SIG-M5 (cell line): ENCODE measurements at regions not wholly inside any gene's neighbourhood (a gene's known extent, or its start where the extent isn't known, plus 50 kb on each side); places are given as distances from the start of the nearest gene placed in this dataset.
"Not testable (repeated sequence)": the region's sequence is repeated elsewhere in the genome, so short reads cannot be mapped to it uniquely, and the experiment has no call there.

ENCODE experiments used
- DNase-seq: peaks from one replicate; lab custom pipeline; 2025; lab: John Stamatoyannopoulos, UW

DNA sequence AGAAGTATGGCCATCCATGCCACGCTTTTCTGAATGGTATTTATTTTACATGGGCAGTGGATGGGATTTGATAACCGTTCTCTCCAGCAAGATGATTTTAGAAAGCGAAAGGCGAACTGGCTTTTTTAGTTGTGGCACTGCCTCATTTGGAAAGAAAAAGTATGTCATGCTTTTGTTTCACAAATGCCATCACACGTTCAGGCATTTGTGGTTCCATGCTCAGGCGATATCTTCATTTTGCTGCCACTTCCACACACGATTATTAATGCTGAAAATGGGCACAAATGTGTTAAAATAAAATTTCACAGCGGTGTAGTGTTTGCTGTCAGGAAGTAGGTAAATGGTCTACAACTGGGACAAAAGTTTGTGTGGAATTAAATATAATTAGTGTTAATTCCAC lies 328.1 kb downstream of the BCL2L11 start:
- not testable (repeated sequence) for DNase-seq

DNA sequence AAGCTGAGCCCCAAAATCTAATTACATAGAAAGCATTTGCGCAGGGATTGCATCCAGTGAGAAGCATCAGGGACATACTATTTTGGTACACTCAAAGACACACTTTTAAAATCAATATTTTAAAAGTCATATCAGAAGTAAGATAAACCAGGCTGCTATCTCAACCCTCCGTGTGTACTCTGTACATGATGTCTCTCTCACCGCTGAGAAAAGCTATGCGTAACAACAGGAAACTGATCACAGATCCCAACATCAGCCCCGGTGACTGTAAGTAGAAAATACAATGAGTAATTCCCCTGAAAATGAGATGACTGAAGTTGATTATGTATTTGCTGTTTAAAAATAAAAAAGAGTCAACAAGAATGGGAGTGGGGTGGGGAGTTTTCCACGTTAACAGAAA lies 329.8 kb downstream of the BCL2L11 start:
- not testable (repeated sequence) for DNase-seq

GRCh38 chr2:111451692-111452199 lies 331.0 kb downstream of the BCL2L11 start:
- not testable (repeated sequence) for DNase-seq

DNA sequence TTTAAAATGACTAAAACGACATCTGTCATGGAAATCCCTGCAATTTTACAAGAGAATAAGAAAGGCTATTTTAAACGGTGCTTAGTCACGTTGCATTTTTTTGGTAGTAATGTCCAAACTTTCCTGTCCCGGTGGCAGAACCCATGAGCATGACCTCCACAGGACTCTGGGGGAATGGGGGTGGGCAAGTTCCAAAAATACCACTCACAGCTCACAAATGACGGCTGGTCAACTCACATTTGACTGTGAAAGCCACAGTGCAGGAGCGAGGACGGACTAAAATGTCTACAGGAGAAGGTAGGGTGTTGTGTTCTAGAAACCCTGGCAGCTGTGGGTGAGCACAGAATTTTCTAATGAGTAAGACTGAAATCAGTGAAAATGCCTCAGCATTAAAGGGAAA lies 331.5 kb downstream of the BCL2L11 start:
- not testable (repeated sequence) for DNase-seq

DNA sequence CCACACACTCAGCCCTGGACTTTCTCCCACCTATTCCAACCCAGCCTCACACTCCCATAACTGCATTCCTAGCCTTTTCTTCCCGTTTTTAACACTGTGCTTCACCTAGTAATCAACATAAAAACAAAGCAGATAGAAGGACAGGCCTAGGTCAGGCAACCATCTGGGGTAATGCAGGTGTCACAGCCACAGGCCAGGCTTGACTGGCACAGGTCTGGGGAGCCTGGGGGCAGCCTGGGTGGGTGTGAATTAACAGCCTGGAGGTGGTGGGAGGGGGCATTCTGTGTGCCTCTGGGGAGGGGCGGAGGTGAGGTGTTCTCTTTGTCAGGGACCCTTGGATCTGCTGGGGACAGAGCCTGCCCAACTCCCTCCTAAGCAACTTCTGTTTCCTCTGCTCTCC lies 332.6 kb downstream of the BCL2L11 start:
- not testable (repeated sequence) for DNase-seq

DNA sequence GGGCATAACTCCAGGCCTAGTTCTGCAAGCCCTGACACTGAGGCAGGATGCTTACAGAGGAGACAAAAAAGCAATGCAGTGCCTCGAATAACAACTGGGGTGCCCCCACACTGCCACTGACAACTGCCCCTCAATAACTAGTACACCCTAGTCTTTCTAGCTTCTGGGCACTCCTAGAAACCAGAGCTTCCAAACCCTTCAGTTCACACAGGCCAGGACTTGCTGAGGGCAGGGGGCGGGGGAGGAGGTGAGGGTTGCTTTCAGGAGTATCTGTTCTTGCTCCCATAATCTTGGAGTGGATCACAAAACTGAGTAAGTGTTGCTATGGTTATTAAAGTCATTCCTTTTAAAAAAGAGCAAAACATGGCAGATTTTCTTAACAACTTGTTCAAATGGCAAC lies 333.1 kb downstream of the BCL2L11 start:
- DNase-seq = not testable (repeated sequence)

GRCh38 chr2:111454404-111454803 lies 333.7 kb downstream of the BCL2L11 start:
- not testable (repeated sequence) for DNase-seq

DNA sequence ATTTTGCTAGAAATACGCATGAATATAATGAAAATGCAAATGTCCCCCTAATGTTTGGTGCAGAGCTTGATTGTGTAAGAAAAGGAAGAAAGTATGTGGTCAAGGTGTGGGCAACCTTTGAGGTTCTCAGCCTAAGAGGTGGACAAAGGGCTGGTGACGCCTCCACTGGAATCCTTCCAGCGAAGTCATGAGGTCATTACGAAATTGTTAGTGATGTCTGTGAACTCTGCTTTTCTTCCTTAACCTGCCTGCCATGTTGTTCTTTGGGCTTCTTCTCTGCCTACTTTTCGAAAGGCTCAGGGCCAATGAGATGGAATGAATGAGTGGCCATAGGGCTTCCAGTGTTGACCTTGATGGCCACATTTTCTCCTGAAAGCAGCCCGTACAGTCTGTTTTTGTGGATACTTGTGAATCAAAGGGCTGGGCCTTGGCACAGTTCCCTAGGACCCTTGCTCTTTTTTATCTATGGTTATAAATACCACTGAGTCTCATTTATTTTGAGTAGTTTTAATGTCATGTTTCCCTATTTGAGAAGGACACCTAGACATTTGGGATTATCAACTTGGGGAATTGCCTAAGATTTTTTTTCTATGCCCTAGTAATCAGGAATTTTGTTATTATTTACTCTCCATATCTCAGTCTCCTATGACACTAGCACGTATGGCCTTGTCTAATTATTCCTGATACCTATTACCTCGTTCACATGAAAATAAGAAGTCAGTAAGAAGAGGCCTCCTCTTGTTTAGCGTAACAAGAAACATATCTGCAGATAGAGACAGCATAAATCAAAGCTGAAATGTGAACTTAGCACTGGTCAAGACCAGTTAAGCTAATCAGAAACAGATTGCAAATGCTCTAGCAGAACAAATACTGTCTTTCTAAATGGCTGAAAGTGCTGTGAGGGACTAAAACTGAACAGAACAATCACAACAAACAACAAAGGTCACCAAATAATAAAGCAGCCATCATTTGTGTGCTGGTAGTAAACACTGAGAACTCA lies 334.6 kb downstream of the BCL2L11 start:
- DNase-seq = not testable (repeated sequence)

GRCh38 chr2:111457191-111457590 lies 336.5 kb downstream of the BCL2L11 start:
- DNase-seq = not testable (repeated sequence)

- not testable (repeated sequence) for DNase-seq
Observed at GRCh38 chr2:111460901-111461300, 340.2 kb downstream of the BCL2L11 start.

- not testable (repeated sequence) for DNase-seq
Observed at GRCh38 chr2:111461831-111462230, 341.1 kb downstream of the BCL2L11 start.

GRCh38 chr2:111462572-111462971 lies 341.9 kb downstream of the BCL2L11 start:
- DNase-seq = not testable (repeated sequence)

DNA sequence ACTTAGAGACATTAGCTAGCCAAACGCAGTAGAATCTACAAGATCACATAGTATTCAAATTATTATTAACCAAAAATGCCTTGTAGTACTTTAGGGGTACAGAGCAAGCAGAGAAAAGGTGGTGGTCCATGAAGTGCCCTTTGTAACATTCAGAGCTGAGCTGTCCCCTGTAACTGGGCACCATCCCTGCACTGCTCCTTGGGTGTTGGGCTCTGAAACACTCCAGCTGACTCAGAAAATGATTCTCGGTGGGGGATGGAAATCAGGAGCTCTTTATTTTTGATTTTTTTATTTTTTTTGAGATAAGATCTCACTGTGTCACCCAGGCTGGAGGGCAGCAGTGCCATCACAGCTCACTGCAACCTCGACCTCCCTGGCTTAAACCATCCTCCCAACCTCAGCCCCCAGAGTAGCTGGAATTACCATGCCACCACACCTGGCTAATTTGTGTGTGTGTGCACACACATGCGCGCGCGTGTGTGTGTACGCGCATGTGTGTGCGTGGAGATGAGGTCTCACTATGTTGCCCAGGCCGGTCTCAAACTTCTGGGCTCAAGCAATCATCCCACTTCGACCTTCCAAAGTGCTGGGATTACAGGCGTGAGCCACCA lies 342.6 kb downstream of the BCL2L11 start:
- not testable (repeated sequence) for DNase-seq

- not testable (repeated sequence) for DNase-seq
Observed at GRCh38 chr2:111463956-111464355, 343.2 kb downstream of the BCL2L11 start.

- not testable (repeated sequence) for DNase-seq
Observed at GRCh38 chr2:111464367-111464766, 343.7 kb downstream of the BCL2L11 start.

DNA sequence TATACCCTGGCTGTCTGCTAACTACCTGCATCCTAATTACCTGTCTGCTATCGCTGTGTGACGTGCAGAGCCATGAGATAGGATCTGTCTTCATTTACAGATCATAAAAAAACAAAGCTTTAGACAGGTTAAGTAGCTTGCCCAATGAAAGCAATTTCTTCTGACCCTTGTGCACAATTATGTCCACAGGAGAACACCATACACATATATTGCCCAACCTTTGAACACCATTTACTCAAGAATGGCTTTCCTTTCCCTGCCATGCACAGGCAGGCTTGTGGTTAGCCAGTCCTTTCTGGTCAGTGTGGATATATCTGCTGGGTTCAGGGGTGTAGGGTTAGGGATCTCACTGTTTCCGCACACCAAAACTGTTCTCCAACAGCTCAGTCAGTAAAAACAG lies 344.8 kb downstream of the BCL2L11 start:
- not testable (repeated sequence) for DNase-seq

GRCh38 chr2:111466744-111467143 lies 346.0 kb downstream of the BCL2L11 start:
- DNase-seq = not testable (repeated sequence)

- DNase-seq = not testable (repeated sequence)
Observed at GRCh38 chr2:111470924-111471323, 350.2 kb downstream of the BCL2L11 start.

GRCh38 chr2:111471791-111472530 lies 351.2 kb downstream of the BCL2L11 start:
- not testable (repeated sequence) for DNase-seq

DNA sequence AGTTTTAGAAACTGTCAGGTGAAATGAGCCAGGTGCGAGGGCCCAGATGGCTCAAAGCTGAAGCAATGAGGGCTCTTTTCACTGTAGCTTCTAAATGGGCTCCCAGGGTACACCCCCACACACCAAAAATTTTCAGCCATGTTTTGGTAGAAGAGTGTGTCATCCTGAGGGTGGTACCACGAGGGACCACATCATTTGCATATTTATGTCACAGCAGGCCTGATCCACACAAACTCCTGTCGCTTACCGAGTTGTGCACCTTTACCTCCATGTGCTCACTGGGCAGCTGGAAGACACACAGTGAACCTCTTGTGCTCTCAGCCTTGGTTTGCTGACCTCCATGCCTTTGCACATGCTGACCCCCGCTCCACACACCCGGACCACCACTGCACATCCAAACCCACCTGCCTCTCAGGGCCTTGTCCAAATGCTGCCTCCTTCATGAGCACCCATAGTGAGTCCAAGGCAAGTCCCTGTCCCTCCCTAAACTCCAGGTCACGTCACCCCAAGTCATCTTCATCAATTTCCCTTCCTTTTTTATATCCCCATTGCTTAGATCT lies 352.2 kb downstream of the BCL2L11 start:
- DNase-seq = not testable (repeated sequence)

DNA sequence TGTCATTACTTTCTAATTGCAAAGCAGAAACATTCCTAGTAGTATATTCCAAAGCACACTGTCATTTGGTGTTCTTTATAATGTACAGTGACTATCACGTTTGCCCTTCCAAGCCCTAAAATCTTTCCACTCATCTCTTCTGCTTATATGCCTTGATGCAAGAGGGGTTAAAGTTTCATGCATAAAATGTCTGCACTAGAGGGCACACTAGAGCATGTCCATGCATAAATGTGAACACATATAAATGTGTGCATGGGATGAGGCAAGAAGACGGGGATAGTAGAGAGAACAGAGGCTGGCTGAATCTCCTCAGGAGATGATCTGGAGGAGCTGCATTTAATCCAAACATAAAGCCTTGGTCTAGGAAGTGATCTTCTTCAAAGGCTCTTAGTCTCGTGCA lies 352.8 kb downstream of the BCL2L11 start:
- not testable (repeated sequence) for DNase-seq
